WTC11 (cell line): ENCODE measurements at regions not wholly inside any gene's neighbourhood (a gene's known extent, or its start where the extent isn't known, plus 50 kb on each side); places are given as distances from the start of the nearest gene placed in this dataset.

Experiments used
- ATF2 ChIP-seq: sonication (generic); formaldehyde crosslinking; IDR thresholded peaks from 2 replicates; pipeline ENCODE4 v1.8.1; 2022; ENCODE audit warnings: low read depth, missing genetic modification reagents, borderline replicate concordance
- CTCF ChIP-seq: fragments of 200-600 bp; IDR thresholded peaks from 2 replicates; pipeline ENCODE4 v1.8.0; 2022; ENCODE audit warnings: antibody characterized with exemption
- MAX ChIP-seq: sonication (generic); formaldehyde crosslinking; IDR thresholded peaks from 2 replicates; pipeline ENCODE4 v1.8.0; 2022; ENCODE audit warnings: mild to moderate bottlenecking, missing genetic modification reagents
- NFE2L1 ChIP-seq: sonication (generic); formaldehyde crosslinking; IDR thresholded peaks from 2 replicates; pipeline ENCODE4 v1.8.1; 2023; ENCODE audit warnings: missing genetic modification reagents

GRCh38 chr20:17023806-17024205, 203.0 kb upstream of the PCSK2 start:
- TF ChIP-seq NFE2L1 (CRISPR knock-in tag), result no peak
- TF ChIP-seq CTCF, result no peak
- no peak for TF ChIP-seq ATF2 (CRISPR knock-in tag)
- TF ChIP-seq MAX, result no peak
